ENCODE measurements at regions not wholly inside any gene's neighbourhood (a gene's known extent, or its start where the extent isn't known, plus 50 kb on each side); places are given as distances from the start of the nearest gene placed in this dataset.

GRCh38 chr15:57902155-57902554 is 163.4 kb downstream of the ALDH1A2 start:
- ATAC-seq (replicated peaks) (no peak), DNase-seq (no peak)
- H3K27ac Mint-ChIP-seq: no peak overlapping the region
- H3K4me1 Mint-ChIP-seq: no peaks in the 10 kb centered on the region
- peaks cover 17 to 29% of the 10 kb centered on the region in 2 donors for H3K27me3 Mint-ChIP-seq
- H3K4me3 Mint-ChIP-seq: no peak overlapping the region
- no peaks in the 10 kb centered on the region for H3K36me3 Mint-ChIP-seq
- no peaks in the 10 kb centered on the region for H3K9me3 Mint-ChIP-seq

Data from stimulated activated naive B cell treated with anti-CD40 and anti-IgM and Interleukin-4, amounts not matched to agents 10 μg/mL and 1 μg/mL and 100 μg/mL, for 72 hours (primary cell).